Stimulated activated CD8-positive, alpha-beta memory T cell treated with anti-CD3 and anti-CD28 coated beads, Interleukin-15, amount 100 ng/mL, for 48 hours (primary cell): ENCODE measurements at regions not wholly inside any gene's neighbourhood (a gene's known extent, or its start where the extent isn't known, plus 50 kb on each side); places are given as distances from the start of the nearest gene placed in this dataset.

Experiments used
- DNase-seq, 2 donors: peaks; one replicate each; pipeline ENCODE4 v3.0.0-alpha.2; 2020; ENCODE audit warnings: low read depth in 2 of 2

GRCh38 chr10:78900715-78901430, 167.9 kb upstream of the ZMIZ1 start:
- no peak for DNase-seq

- DNase-seq = no peak
These were observed 167.1 kb upstream of the ZMIZ1 start for GRCh38 chr10:78901694-78902093.

DNA sequence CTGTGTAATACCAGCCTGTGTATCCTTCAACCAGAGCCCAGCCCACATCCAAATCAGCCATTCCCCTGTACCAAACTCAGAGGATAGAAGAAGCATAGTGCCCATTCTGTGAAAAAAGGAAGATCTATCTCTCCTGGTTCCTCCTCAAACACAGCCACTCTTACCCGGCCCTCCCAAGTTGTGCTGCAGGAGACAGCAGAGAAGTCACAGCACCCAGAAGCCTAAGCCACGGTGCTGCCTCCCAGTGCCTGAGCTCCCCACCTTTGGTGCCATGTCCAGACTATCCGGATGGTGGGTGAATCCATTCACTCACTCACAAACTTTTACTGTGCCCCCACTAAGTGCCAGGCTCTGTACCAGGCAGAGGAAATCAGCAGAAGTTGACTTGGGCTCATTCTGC, 166.0 kb upstream of the ZMIZ1 start:
- no peak for DNase-seq

DNA sequence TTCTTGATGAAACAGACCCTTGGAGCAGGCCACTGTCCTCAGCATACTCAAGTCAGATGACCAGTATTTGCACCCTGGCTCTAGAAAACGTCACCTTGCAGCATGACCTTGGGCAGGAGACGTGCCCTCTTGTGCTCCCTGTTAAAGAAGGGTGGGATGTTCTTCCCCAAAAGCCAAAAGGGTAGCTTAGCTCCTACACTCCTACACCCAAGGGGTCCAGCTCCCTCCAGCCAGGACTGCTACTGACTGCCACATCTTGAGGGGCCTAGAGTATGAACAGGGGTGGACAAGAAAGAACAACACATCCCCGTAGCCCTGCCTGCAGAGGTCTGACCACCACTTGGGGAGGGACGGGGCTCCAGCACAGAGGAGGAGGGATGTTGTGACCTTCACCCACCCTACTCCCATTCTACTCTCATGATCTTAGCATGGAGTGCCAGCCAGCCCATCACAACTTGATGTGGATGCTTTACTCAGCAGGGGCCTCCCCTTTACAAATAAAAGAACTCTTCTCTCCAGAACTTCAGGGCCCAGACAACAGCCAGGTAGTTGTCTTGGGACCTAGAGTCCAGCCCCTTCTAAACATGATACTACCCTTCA, 165.3 kb upstream of the ZMIZ1 start:
- no peak for DNase-seq

DNA sequence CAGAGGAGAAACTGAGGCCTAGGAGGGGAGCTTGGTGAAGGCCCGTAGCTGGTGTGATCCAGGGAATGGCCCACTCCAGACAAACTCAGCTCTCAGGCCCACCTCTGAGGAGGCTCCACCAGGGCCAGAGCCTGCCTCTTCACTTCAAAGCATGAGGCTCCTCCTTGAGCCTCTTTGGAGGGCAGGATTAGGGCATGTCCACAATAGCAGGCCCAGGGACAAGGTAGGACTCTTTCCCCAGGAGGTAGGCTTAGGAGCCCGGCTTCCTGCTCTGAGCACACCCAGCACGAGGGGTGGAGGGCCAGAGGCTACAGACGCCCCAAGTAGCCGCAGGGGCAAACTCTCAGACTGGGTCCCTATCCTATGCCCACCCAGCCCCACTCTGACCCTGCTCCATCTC, 164.6 kb upstream of the ZMIZ1 start:
- no peak for DNase-seq

DNA sequence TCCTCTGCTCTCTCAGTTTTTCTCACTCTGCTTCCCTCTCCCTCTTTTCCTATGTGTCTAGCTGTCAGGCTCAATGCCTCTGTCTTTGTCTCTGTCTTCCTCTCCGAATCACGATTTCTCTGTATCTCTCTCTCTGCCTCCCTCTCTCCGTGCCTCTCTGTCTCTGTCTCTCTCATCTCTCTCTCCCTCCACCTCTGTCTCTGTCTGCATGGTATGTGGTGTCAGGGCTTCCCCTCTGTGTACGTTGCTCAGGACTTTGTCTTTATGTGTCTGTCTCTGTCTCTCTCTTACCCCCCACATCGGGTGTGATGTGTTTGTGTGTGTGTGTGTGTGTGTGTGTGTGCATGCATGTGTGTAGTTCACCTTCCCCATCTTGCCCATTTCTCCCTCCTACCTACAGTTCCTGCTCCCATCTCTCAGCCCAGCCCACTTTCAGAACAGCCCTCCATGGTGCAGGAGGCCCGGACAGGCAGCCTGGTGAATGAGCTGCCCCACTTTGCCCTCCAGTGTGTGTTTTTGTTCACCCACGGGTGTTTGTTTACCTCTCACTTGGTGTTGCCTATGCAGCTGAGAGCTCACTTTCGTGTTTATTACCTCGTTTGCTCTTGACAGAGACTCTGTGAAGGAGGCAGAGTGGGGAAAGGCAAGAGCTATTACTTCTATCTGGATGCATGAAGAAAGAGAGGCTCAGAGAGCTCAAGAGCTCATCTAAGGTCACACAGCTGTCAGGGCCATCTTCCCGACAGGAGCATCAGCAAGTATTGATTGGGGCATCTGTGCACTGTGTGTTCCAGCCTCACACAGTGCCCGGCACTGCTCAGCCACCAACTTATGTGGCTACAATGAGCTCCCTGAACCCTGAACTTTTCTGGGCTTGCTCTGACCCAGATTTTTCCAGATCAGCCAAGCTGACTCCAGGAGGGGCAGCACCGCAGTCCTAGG, 163.5 kb upstream of the ZMIZ1 start:
- no peak for DNase-seq

GRCh38 chr10:78905957-78906308, 162.8 kb upstream of the ZMIZ1 start:
- no peak for DNase-seq

DNA sequence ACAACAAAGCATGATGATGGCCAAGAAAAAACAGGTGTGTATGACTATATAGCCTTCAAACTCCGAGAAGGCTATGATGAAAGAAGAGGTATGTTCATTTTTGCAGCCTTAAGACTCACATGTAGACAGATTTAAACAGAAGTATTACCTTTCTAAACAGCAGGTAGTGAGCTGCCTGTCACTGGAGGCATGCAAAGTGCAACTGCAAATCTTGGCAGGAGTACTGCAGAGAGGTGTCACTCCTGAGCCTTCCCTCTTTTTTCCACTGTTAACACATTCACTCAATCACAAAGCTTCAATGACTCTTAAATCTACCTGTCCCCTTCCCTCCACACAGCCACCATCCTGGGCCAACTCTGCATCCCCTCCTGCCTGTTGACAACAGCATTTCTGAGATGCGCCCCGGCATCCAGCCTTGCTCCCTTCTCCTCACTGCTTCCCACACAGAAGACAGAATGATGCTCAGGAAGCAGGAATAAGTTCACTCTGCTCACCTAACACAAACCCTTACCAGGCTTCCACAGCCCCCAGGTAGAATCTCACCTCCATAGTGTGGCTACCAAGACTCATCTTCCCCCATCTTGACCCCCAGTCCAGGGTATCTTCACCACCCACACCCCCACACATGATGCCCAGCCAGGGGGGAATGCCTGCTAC, 161.9 kb upstream of the ZMIZ1 start:
- no peak for DNase-seq

DNA sequence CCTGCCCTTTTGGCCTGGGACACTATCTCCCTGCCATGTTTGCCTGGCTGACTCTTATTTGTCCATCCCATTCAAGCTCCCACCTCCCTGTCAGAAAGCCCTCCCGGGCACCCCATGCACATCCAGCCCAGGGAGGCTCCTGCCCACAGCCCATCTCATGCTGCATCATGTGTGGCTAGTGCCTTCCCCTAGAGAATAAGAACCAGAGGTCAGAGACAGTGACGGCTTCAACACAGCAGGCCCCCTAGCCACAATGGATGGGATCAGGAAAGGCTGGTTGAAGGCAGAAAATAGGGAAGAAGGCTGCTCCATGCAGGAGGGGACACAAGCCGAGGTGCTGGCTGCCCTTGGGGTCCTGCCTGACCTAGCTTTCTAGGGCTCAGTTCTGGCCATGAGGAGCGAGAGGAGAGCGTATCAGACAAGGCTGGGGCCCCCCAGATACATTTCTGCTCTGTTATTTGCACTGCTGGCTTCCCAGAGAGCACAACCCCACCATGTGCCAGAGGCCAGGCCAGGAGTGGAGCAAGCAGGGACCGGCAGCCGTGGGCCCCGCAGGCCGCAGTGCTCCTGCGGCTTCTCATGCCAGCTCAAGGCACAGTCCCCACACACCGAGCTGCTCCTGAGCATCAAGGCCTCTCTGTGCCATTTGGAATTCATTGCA, 161.1 kb upstream of the ZMIZ1 start:
- no peak for DNase-seq

DNA sequence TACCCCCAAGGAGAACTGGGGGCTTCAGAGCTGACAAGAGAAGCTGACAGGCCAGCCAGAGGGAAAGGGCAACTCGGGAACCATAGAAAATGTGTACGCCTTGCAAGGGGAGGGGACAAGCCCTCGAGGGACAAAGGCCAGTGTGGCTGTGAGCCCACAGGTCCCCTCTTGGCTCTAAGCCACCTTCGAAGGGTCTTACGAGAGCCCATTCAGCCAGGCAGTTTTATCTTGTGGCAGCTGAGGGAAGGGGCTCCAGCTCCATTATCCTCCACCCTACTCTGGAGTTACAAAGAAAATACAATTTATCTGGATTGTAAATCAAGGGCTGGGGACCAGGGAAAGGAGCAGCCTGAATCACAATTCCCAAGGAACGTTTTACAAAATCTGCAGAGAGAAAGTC, 159.5 kb upstream of the ZMIZ1 start:
- DNase-seq = no peak

GRCh38 chr10:78910021-78910420, 158.7 kb upstream of the ZMIZ1 start:
- no peak for DNase-seq

GRCh38 chr10:78910476-78910875, 158.3 kb upstream of the ZMIZ1 start:
- DNase-seq = no peak

DNA sequence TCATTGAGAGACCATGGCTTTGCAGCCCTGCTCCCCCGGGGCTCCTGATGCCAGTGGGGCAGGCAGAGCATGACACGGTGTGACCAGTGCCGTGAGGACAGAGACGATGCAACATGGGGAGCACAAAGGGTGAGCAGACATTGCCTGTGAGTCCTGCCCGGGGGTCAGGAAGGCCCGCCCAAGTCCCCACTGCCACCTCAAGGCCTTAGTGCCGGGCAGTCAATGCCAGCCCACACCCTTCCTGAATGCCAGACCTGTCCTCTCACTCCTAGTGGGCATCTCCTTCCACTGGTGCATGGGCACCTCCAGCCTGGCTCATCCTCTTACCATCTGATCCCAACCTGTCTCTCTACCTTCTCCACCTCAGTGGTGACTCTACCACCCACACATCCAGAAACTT, 157.9 kb upstream of the ZMIZ1 start:
- no peak for DNase-seq

DNA sequence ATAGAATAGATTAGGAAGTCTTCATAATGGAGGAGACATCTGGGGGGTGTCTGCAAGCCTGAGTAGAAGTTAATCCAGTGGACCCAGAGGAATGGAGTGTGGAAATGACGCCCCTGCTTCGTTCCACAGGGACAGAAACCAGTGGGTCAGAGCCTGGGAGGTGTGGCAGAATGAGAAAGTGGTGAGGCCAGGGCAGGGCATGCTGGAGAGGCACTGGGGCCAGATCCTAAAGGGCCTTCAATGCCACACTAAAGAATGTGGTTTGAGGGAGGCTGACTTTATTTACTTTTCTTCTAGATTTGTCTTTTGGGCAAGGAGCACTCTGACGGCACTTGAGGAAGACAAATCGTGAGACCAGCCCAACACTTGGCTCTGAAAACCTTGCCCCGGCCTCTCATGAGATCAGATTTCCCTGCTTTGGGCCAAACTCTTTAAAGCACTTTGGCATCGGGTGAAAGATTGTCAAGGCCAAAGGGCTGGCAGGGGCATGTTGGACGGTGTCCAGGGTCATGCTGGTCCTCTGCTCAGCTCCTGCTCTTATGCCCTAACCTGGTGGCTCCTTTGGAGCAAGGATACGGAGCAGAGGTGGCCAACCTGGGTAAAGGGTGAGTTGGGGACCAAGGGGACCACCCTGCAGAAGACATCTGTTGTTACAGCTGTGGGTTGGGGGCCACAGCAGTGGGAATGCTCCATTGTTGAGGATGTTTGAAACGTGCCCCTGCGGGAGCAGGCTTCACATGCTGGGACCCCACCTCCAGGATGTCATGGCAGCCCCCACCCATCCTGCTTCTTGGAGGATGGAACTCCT, 157.0 kb upstream of the ZMIZ1 start:
- DNase-seq = no peak

- DNase-seq = no peak
These were observed 156.2 kb upstream of the ZMIZ1 start for GRCh38 chr10:78912361-78913218.

DNA sequence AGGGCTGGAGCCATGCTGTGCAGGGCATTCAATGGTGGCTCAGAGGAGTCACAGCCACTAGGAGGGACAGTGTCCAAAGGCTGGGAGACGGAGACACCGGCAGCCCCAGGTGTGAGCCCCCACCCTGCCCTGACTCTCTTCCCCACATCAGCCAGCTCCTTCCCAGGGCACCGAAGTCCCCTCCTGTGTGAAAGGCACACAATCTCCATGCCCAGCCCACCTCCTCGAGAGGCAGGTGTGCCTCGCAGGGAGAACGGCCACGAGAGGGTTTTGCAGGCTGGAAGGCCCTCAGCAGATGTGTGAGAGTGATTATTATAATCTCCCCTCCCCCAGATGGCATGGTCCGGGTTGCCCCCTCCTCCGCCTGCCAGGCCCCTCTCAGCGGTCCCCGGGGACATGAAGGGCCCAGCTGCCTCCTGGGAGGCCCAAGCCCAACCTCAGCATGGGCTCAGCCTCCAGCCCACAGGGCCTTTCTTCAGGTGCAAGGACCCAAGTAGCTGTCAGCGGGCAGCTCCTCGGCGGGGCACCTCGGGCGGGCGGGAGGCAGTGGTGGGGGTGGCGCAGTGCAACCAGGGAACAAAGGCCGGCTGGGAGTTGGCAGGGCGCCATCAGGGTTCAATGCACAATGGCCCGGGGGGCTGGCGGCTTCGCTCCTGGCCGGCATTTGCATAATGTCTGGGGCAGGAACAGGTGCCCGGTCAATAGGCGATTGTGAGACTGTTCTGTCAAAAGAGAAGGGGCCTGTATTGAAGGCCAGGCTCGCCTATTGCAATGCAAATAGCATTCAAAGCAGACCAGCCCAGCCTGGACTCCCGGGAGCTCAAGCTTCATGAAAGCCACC, 155.3 kb upstream of the ZMIZ1 start:
- no peak for DNase-seq

DNA sequence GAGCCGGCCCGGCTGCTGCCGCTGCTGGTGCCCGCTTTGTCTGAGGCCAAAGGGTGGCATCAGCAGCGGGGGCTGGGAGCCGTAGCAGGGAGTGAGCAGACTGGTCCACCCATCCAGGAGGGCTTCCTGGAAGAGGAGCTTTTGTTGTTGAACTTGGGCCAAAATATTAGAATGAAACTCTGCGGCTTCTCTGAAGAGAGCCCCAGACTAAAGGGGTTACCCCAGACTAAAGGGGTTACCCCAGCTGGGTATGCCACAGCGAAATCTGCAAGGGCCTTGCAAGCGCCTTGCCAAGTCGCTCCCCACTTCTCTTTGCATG, 154.7 kb upstream of the ZMIZ1 start:
- DNase-seq = no peak

- no peak for DNase-seq
These were observed 154.1 kb upstream of the ZMIZ1 start for GRCh38 chr10:78914502-78915189.

DNA sequence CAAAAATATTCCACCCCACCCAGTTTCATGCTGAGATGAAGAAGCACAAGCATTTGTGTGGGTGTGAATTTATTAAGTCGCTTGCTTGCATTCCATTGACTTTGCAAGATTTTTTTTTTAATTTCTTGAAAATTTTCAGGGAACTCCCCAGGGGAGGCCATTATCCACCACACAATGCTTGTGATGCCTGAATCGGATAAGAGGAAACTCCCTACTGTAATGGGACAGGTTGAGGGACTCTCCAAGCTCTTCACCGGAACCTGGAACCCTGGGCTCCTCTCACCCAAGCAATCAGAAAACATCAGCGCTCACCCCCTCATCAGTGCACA, 153.6 kb upstream of the ZMIZ1 start:
- no peak for DNase-seq
